HuH-7.5 (cell line): ENCODE measurements at regions not wholly inside any gene's neighbourhood (a gene's known extent, or its start where the extent isn't known, plus 50 kb on each side); places are given as distances from the start of the nearest gene placed in this dataset.

Experiments
- DNase-seq: peaks from one replicate; pipeline ENCODE4 v3.0.0; 2011; ENCODE audit warnings: low spot score

DNA sequence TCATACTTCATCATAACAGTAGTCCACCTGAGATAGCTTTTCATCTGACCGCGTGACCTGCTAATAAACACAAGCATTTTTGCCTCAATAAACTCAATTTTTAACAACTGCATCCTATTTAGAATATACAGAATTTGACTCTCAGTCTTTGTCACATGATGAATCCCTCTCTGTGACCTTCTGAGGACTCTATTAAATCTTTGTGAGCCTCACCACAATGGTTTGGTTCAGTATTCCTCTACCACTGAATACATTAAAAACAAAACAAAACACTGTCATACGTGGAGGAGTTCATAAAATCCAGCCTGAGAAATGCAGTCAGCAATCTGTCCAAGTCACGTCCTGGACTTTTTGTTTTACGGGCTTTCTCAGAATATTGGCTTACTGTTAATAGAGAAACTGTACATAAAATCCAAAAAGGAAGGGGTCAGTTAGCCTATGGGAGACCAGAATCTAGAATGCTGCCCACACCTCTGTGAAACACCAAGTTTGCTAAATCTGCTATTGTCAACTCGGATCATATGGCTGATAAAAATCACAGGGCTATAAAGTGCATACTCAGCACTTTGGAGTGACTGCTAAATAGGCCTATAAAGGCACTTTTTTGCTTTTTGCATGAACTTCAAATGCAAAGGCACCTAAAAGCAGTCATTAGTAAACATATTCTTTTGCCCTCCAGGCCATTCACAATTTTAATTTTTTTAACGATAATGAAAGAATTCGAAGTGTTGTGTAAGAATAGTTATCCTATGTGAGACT lies 190.3 kb upstream of the HDDC2 start:
- no peak for DNase-seq

DNA sequence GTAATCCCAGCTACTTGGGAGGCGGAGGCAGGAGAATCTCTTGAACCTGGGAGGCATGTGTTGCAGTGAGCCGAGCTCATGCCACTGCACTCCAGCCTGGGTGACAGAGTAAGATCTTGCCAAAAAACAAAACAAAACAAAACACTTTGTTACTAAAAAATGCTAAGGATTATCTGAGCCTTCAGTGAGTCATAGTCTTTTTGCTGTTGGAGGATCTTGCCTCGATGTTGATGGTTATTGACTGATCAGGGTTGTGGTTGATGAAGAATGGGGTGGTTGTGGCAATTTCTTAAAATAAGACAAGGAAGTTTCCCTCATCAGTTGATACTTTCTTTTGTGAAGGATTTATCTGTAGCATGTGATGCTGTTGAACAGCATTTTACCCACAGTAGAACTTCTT lies 196.8 kb upstream of the HDDC2 start:
- DNase-seq: no peak

DNA sequence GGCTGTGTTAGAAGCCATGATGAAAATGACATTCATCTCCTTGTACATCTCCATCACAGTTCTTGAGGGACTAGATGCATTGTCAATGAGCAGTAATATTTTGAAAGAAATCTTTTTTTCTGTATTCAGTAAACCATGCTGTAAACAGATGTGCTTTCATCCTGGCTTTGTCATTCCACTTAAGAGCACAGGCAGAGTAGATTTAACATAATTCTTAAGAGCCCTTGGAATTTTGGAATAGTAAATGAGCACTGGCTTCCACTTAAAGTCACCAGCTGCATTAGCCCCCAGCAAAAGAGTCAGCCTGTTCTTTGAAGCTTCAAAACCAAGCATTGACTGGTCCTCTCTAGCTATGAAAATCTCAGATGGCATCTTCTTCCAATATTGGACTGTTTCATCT lies 197.8 kb upstream of the HDDC2 start:
- no peak for DNase-seq

DNA sequence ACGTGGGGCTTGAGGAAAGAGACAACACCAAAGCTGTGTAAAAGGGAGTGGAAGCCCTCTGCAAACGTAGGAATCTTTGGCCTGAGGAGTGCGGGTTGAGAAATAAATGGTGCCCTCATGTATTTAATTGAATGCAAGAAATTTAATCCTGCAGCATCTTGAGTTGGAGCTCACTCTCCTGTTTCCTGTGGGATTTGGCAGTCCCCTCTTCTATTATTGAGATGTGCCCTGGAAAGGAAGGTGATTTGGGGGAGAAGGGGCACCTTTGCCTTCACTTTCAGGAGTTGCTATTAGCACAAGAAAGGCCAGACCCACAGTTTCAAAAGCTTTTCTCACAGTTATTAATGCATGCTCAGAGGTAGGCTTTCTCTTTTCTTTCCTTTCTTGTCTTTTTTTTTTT lies 201.4 kb upstream of the HDDC2 start:
- no peak for DNase-seq

DNA sequence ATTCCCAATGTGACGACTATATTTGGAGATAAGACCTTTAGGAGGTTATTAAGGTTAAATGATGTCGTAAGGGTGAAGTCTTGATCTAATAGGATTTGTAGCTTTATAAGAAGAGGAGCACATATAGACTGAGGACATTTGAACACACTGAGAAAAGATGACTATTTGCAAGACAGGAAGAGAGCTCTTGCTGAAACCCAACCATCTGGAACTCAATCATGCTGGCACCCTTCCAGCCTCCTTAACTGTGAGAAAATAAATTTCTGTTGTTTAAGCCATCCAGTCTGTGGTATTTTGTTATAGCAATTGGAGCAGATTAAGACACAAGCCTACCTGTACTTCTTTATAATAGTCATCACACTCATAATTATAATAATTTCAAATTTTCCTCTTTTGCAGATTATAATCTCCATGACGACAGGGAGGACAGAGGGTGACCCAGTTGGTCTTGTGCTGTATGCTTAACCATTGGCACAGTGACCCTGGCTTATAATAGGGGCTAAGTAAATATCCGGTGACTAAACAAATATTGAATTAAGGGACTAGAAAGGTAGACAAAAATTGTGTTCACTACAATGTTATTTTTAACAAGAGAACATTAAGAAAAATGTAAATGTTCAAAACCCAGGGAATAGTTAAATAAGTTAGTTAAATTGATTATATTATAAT lies 206.4 kb upstream of the HDDC2 start:
- peak; percentile 23 for DNase-seq

DNA sequence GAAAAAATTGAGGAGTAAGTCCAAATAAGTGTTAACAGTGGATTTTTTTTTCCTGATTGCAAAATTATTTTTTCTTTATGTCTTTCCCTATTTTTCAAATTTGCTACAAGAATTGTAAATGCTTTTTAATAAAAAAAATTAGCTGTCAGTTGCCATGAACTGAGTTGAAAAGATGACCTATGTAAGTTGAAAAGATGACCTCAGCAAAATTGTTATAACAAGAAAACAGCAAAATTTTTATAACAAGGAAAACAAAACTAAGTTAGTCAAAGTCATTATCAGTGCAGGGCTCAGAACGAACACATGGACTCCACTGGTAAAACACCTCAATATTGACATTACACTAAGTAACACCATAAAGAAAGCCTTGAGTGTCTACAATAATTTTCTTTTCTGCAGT lies 207.0 kb upstream of the HDDC2 start:
- DNase-seq: no peak

DNA sequence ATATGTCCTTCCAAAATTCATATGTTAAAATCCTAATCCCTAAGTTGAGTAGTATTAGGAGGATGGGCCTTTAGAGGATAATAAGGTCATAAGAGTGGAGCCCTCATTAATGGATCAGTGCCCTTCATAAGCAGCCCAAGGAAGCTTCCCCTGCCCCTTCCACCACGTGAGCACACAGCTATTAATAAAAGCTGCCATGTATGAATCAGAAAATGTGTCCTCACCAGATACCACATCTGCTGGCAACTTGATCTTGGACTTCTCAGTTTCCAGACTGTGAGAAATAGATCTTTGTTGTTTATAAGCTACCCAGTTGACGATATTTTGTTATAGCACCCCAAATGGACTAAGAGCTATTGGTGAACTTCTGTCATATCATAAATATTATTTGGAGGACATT lies 207.7 kb upstream of the HDDC2 start:
- DNase-seq: no peak

DNA sequence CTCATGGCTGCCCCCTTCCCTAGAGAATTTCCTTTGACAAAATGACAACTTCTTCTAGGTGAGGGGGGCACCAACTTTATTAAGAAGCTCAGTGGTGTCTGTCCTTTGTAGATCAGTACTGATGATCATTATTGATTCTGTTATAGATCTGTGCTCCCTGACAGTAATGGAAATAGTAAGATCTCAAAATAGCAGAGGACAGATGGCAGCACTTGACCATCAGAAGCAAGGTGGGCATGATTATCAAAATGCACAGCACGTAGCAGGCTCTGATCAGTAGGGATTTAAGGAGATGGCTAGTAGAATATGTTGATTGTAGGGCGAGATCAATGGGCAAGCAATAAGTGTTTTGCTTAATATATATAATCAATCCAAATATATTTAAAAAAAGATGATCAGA lies 208.6 kb upstream of the HDDC2 start:
- no peak for DNase-seq

DNA sequence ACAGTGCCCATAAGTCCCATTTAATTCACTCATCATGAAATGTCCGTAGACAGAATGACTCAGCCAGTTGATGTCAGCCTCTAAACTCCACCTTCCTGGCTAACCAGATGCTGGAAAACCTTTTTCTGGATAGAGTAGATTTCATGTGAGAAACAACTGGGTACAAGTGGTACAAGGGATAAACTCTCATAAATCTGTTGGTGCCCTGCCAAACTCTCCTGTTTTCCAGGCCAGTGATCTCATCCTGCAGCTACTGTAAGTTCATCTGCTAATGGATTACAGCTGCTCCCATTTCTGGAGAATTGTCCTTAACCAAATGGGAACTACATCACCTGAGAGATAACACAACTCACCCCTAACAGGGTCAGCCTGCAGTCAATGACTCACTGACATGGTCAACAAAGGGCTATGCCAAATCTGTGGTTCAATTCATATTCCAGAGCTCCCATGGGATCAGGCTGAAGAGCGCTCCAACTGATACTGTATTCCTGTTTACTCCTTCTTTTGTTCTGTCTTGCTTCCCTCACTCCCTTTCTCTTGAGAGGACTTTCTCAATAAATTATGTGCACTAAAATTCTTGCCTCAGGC lies 210.1 kb upstream of the HDDC2 start:
- no peak for DNase-seq

DNA sequence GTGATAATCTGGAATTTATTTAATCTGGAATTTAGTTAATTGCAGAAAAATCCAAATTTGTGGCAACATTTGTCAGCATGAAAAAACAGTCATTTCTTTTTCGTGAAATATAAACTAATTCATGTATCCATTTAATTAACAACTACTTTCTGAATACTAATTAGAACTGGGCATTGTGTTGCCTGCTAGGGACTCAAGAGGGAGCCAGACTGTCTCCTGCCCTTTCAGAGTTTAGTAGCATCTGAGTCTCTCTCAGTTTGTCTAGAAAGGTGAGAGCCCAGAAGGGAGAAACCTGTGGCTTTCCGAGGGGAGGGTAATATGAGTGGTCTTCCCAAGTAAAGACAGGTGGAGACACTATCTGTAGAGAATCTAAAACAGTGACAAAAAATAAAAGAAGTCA lies 210.9 kb upstream of the HDDC2 start:
- DNase-seq: no peak

DNA sequence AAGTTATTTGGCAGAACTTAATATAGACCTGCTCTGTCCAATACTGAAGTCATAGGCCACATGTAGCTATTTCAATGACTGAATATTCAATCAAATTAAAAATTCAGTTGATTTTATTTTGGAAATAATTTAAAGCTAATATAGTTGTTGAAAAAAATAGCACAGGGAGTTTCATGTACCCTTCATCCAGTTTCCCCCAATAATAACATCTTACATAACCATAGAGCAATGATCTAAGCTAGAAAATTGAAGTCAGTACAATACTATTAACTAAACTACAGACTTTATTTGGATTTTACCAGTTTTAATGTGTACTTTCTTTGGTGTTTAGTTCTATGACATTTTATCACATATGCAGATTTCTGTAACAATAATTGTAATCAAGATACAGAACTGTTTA lies 212.2 kb upstream of the HDDC2 start:
- DNase-seq: no peak

DNA sequence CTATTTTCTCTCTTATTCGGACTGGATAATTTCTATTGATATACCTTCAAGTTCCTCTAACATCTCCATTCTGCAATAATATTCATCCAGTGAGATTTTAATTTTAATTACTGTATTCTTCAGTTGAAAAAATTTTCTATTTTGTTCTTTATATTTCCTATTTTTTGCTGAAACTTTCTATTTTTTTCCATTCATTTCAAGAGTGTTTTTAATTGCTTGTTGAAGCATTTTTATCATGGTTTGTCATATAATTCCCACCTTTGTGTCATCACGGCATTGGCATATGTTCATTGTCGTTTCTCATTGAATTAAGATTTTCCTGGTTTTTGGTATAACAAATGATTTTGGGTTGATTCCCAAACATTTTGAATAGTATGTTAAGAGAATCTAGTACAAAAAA lies 214.9 kb upstream of the HDDC2 start:
- no peak for DNase-seq

DNA sequence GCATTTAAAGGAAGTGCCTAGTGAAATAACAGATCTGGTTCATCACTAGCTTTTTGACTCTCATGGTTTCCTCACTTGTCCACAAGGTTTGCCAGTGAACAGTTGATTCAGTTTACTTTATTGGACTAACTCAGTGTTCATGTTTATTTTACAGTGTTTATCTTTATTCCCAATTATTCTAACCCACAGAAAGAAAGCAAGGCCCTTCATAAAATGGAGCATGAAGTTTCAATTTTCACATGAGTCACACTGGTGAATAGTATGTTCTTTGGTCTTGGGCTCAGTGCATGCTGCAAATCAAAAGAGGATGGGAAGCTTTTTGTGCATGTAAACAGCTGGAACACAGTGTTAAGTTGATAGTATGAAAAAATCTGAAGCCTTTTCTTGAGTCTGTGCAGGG lies 217.6 kb upstream of the HDDC2 start:
- DNase-seq: no peak

DNA sequence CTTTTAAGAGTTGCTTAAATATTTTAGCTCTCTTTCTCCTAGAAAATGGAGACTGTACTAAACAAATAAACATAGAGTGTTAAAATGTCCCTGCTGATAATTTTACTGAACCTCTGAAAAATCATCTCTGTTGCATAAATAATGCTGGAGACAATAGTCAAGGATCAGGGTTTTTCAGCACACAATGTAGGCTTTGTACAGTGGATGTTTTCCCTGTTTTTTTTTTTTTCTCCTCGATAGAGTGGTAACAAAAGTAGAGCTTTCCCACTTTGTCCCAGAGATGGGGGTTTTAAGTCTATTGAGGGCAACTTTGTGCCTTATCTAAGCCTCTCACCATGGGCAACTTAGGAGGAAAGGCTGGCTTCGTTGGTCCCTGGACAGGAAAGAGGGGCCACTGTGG lies 222.6 kb upstream of the HDDC2 start:
- no peak for DNase-seq

DNA sequence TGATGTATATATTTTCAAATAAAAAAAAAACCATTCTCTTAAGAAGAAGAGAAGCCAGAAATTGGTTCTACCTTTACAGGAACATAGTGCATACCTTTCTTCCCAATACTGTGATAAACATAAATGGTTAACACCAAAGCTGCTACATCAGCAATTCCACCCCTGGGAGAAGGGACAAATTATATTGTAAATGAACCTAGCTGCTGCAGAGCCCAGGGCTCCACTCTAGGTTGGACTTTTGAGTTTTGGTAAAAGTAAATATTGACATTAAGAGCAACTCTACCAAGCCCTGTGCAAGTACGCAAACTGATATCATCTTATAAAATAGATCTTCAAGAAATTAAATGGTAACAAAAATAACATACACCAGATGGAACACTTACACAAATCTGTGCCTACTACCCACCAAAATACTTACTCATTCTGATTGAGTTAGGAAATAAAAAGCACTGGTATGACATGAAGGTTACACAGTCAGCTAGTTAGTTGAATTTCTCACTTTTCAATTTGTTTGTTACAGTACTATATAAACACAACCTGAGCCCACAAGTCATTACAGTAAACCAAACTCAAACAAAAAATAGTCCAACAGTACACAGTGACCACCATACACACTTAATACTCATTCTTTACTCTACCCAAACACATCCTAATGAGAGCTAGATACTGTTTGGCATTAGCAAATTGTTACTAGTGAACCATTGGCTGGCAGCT lies 223.3 kb upstream of the HEY2 start:
- no peak for DNase-seq

DNA sequence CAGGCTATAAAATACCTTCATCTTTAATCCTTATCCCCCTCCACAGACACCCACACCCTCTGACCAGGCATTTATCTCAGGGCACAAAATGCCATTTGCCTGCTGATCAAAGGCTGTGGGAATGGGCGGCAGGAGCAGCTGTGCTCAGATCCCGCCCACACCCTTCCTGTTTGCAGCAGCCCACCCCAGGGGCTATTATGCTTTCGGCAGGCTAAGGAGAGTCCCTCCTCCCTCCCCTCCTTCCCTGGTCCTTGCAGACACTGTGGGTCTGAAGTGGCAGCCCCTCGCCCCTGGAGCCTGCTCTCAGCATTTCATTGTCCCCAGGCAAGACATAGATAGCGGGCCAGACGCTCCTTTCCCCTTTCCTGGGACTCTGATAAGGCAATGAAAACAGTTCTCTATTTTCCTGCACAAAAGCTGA lies 220.8 kb upstream of the HEY2 start:
- no peak for DNase-seq

DNA sequence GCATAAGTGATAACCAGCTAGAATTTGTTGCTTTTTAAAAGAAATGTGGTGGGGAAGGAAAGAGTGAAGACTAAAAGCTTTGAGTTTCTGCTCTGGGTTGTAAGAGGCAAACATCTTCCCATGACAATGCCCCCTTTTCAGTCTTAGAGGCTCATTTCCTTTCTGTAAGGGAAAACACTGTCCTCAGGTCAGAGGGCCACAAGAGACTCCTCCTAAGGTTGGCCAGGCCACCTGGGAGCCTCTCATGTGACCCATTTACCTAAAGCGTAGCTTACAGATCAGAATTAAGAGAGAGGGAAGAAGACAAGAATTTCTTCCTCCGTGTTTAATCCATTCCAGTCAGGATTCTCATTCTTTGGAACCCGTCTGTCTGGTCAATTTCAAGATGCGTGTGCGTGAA lies 220.4 kb upstream of the HEY2 start:
- no peak for DNase-seq

DNA sequence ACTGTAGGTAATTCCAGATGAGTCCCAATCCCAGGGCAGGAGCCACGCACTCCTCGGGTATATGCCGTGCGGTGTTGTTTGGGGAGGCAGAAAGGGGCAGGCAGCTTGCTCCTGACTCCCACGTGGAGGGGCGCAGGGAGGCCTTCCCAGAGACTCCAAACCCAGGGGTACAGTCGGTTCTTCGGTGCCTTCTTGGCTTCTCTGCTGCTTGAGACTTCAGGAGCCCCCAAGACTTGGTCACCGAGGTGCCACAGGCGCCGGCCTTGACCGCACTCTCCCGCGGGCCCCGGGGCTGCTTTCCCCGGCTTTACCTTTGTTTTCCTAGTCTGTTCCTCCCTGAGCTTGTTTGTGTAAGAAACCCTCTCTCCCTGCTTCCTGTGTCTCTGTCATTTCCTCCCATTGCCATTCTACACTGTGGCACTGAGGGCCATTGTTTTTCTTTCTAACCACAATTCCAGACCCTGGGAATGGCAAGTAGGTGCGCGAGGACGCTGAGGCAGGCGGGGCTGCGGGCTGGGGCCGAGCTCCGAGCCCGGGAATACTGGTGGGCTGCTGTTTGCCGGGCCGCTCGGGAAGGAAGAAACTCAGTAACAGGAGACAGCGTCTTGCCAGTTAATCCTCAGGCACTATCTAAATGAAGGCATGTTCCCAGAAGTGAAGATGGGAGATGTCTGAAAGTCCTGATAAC lies 215.6 kb upstream of the HEY2 start:
- DNase-seq: no peak

DNA sequence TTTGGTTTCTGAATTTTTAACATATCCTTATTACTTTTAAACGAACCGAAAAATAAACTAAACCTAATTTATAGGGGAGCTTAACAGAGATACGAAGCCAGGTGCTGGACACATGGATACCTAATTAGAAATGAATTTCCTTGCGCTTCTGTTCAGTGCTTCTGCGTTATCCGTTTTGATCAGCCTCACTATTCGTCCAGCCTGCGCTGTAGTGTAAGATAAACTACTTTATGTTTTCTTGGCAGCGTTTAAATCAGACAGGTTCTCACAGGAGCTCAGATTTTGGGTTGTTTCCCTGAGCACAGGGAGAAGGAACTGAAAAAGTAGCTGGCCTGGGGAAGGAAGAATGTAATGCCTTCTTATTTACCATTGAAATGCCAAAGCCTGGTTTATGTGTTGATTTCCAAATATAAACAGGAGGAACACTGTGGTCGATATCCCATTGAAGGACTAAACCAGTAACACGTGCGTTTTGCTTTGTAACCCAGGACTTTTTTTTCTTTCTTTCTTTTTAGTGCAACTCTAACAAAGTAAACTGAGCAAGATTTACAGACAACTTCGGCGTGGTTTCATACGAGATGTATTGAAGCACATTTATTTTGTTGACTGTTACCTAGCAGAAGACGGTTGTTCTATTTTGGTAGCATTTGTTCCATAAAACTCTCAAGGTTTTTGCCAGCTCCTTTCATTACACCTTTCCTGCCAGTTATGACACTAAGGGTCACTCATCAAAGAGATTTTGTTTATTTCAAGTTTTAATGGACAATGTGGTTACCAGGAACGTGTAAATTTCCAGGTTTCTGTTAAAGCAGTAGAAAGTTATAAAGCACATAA lies 214.8 kb upstream of the HEY2 start:
- DNase-seq: no peak

DNA sequence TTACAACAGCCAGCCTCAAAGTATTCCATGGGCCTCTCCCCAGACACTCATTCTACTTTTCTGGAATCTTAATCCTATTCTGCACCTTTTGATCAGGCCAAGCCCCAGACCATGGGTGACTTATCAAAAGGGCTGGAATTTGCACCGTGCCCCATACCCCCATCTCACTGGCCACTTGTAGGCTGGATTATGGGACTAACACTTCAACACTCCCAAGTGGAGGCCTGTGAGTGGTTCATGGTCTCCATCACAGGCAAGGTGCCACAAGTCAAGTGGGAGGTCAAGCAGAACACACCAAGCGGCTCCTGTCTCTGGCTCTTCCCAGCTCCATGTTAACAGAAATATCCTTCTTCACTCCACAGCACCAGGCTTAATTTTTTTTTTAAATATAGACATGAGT lies 212.3 kb upstream of the HEY2 start:
- no peak for DNase-seq

DNA sequence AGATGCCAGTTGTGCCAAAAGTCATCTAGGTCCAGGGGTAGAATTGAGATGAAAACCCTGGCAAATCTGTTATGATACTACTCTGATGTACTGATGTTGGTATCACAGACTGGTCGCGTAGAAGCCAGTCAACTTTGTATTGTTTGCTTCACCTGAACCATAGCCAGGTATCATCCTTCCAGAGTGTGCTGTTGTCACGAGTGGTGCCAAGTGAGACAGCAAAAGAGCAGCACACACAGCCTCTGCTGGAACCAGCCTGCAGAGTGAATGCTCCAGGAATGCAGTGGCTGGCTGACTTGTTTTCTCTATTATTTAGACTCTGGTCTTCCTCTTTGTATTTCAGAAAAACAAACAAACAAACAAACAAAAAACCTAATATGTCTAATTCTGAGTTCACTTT lies 209.5 kb upstream of the HEY2 start:
- no peak for DNase-seq

DNA sequence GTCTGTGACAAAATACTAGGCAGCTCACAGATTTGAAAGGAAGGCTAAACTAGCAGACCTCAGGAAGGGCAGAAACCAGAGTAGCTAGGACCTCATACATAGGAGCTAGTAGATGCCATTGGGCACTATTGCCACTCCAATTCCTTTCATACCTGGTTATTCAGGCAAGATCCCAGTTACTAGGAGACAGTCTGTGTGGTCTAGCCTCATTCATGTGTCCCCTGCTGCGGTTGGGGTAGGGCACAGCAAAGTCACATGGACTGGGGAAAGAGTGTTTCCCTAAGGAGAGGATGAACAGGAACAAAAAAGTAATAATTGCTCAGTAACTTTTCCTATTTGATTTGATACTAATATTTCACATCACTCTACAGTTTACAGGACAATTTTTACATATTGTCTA lies 204.6 kb upstream of the HEY2 start:
- DNase-seq: no peak
